ENCODE measurements at regions not wholly inside any gene's neighbourhood (a gene's known extent, or its start where the extent isn't known, plus 50 kb on each side); places are given as distances from the start of the nearest gene placed in this dataset.

DNA sequence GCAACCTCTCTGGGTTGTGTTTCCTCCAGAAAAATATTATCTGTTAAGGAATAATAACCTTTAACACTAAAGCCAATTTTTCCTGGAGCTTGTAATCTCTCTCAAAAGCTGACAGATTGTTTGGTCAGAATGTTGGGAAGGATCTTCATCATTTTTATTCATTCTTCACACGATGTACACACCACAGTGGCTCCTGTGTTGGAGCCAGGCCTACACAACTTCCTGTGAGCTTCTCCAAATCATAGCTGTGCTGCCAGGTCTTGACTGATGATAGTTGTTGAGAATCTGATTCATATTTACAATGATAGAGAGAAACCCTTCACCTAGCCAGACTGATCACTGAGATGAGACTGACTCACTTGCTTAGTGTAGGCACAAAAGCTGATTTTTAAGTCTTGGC is 151.0 kb upstream of the ROBO2 start:
- TF ChIP-seq, protein P1, sequence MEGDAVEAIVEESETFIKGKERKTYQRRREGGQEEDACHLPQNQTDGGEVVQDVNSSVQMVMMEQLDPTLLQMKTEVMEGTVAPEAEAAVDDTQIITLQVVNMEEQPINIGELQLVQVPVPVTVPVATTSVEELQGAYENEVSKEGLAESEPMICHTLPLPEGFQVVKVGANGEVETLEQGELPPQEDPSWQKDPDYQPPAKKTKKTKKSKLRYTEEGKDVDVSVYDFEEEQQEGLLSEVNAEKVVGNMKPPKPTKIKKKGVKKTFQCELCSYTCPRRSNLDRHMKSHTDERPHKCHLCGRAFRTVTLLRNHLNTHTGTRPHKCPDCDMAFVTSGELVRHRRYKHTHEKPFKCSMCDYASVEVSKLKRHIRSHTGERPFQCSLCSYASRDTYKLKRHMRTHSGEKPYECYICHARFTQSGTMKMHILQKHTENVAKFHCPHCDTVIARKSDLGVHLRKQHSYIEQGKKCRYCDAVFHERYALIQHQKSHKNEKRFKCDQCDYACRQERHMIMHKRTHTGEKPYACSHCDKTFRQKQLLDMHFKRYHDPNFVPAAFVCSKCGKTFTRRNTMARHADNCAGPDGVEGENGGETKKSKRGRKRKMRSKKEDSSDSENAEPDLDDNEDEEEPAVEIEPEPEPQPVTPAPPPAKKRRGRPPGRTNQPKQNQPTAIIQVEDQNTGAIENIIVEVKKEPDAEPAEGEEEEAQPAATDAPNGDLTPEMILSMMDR (IDR thresholded peaks at IDR 0.05), result no peak
- no peak for TF ChIP-seq POLR2A (IDR thresholded peaks at IDR 0.05)

All from Peyer's patch (tissue), 4 donors.